Aorta (tissue), 5 donors: ENCODE measurements at regions not wholly inside any gene's neighbourhood (a gene's known extent, or its start where the extent isn't known, plus 50 kb on each side); places are given as distances from the start of the nearest gene placed in this dataset.
A peak's percentile ranks its signal among the peaks of the same experiment; 100 is the strongest.
"Not testable (repeated sequence)": the region's sequence is repeated elsewhere in the genome, so short reads cannot be mapped to it uniquely, and the experiment has no call there.

Experiments
- ATAC-seq: fragments of 200-7000 bp; cut with Tn5 transposase; one replicate; pipeline ENCODE4 v1.9.1; 2022; ENCODE audit warnings: moderate library complexity; ENCODE audit not compliant: low FRiP score
- DNase-seq, 2 donors: peaks; one replicate each; pipeline ENCODE4 v3.0.0-alpha.2; 2020
- H3K27ac ChIP-seq, 2 donors: one replicate each; pipeline ENCODE4 v1.5.1; 2013; ENCODE audit warnings: low read length in 2 of 2, mild to moderate bottlenecking in 2 of 2, moderate library complexity in 2 of 2, control low read depth in 1 of 2, inconsistent platforms in 1 of 2, low read depth in 1 of 2
- H3K27me3 ChIP-seq, 2 donors: one replicate each; pipeline ENCODE4 v1.6.1; 2013; ENCODE audit warnings: control low read depth in 1 of 2, low read length in 1 of 2, mild to moderate bottlenecking in 1 of 2, moderate library complexity in 1 of 2; ENCODE audit not compliant: insufficient read depth in 2 of 2, control insufficient read depth in 1 of 2
- H3K36me3 ChIP-seq, 2 donors: one replicate each; pipeline ENCODE4 v1.6.1; 2013; ENCODE audit warnings: control low read depth in 1 of 2, low read length in 1 of 2, mild to moderate bottlenecking in 1 of 2; ENCODE audit not compliant: insufficient read depth in 2 of 2, control insufficient read depth in 1 of 2
- H3K4me1 ChIP-seq, 2 donors: one replicate each; pipeline ENCODE4 v1.6.1; 2013; ENCODE audit warnings: low read length in 2 of 2, control low read depth in 1 of 2, mild to moderate bottlenecking in 1 of 2, moderate library complexity in 1 of 2; ENCODE audit not compliant: insufficient read depth in 2 of 2, control insufficient read depth in 1 of 2
- H3K4me3 ChIP-seq, 2 donors: one replicate each; pipeline ENCODE4 v1.5.1; 2013; ENCODE audit warnings: low read length in 2 of 2, control low read depth in 1 of 2, mild to moderate bottlenecking in 1 of 2
- H3K9me3 ChIP-seq: one replicate; pipeline ENCODE4 v1.6.1; 2013; ENCODE audit warnings: mild to moderate bottlenecking, low read length; ENCODE audit not compliant: control insufficient read depth
- WGBS, 2 donors: extraction: QIAGEN DNeasy Blood & Tissue Kit; methylation state at CpG; one replicate each; pipeline ENCODE4 v1.1.7; 2013; 5-methylcytosine and 5-hydroxymethylcytosine counted together
- intact Hi-C, 2 donors: fragments of 100-400 bp; cut with DNase I; formaldehyde crosslinking; loops; one replicate each; pipeline versions ENCODE4 v1.14.2 to v1.15.0; 2022
- donor health status: healthy with polysubstance abuse.
- donor health status: Bipolar disorder and iron deficiency.
- donor health status: DM: no; HTN: no; CAD: no.
- donor health status: DM: no; HTN: no; CAD: no.
- donor health status: DM: yes; HTN: yes; CAD: no.

GRCh38 chr15:22272286-22273160 lies 186.2 kb upstream of the GOLGA6L22 start:
- H3K4me3 ChIP-seq, H3K27me3 ChIP-seq, H3K36me3 ChIP-seq, H3K9me3 ChIP-seq, H3K27ac ChIP-seq, DNase-seq, ATAC-seq, intact Hi-C loops, H3K4me1 ChIP-seq: not testable (repeated sequence)
- WGBS, 2 donors, result 87 to 88% methylated on average over 24 to 29 of the region's 29 CpGs

GRCh38 chr15:22273185-22273584 lies 185.5 kb upstream of the GOLGA6L22 start:
- intact Hi-C loops, H3K4me3 ChIP-seq: not testable (repeated sequence)
- ATAC-seq, result peak; percentile 44

GRCh38 chr15:22274376-22274775 lies 184.3 kb upstream of the GOLGA6L22 start:
- H3K27me3 ChIP-seq, H3K4me3 ChIP-seq, H3K9me3 ChIP-seq, H3K36me3 ChIP-seq, H3K27ac ChIP-seq, DNase-seq, intact Hi-C loops, H3K4me1 ChIP-seq, ATAC-seq: not testable (repeated sequence)
- WGBS, 2 donors, result 60 to 66% methylated on average over 2 of the region's 2 CpGs

More at GRCh38 chr15:22273185-22273584, 185.5 kb upstream of the GOLGA6L22 start:
- H3K27ac ChIP-seq, H3K9me3 ChIP-seq, H3K36me3 ChIP-seq, H3K4me1 ChIP-seq, DNase-seq, H3K27me3 ChIP-seq: not testable (repeated sequence)
- 81% methylated on average over 12 of the region's 12 CpGs for WGBS, 2 donors

DNA sequence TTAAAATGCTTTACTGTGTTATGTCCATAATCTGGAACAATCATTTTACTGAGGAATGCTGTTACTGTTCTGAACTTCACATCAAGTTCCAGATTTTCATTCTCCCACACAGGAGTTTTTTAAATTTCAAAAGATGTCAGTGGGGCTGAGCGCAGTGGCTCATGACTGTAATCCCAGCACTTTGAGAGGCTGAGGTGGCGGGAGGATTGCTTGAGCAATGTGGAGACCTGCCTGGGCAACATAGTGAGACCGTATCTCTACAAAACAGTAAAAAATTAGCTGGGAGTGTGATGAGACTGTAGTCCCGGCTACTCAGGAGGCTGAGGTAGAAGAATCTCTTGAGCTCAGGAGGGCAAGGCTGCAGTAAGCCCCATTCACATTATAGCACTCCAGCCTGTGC lies 177.9 kb upstream of the GOLGA6L22 start:
- ATAC-seq, H3K36me3 ChIP-seq, H3K4me1 ChIP-seq, H3K27ac ChIP-seq, H3K9me3 ChIP-seq, DNase-seq, H3K4me3 ChIP-seq, H3K27me3 ChIP-seq, intact Hi-C loops: not testable (repeated sequence)
- WGBS, 2 donors, result 76% methylated on average over 4 of the region's 4 CpGs

DNA sequence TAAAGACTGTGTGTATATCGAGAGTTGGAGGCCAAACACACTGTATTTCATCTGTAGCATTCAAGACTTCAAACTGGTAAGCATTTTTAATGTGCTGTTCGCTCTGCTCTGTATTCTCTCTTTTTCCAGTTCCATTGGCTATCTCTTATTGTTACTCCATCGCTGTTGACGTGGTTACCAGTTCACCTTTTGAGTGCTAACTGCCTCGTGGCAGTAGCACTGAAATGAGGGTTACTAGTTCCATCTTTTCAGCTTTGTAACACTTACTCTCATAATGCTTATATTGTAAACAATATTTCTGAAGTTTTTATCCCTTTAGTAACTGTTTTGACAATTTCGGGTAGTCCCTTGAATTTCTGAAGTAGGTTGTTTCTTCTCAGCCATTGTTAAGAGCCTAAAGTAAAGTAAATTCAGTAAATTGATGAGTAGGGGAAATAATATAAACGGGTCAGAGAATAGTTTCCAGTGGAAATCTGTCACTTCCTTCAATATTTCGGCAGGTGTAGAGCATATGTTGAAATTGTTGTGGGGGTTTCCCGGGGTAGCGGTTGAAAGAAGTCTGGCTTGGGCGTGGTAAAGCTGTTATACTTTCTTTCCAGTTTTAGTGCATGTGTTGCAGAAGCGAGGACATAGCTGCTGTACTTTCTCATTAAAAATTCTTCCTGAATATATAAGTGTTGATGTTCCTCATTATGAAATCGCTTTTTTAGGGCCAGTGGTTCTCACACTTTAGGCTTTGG lies 175.7 kb upstream of the GOLGA6L22 start:
- intact Hi-C loops, result not testable (repeated sequence)
- 51 to 57% methylated on average over 13 of the region's 13 CpGs for WGBS, 2 donors

DNA sequence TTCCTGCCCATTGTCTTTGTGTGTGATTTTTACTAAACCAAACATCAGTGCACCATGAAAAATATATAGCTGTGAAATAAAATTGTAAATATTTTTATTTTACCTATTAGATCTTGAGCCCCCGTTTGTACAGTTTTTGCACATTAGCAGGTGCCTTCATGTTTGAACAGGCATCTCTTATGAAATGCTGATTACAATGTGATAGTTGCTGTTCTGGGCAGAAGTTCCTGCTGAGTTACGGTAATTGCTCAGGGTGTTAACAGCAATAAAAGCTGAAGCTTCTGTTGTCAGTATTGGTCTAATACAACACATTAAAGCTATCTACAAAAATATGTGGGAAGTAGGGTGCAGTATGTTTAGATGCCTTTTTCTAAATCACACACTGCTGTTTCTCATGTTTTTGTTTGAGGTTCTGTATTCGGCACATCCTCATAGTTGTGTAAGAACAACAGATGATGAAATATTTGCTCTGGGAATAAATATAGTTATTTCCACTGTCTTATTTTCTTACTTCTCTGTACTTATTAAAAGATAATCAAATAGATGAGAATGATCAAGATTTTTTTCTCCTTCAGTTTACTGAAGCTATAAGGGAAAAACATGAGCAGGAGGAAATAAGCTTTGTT lies 173.8 kb upstream of the GOLGA6L22 start:
- WGBS, 2 donors, result 76 to 78% methylated on average over 3 of the region's 3 CpGs
- H3K4me1 ChIP-seq, H3K27me3 ChIP-seq, H3K36me3 ChIP-seq, H3K4me3 ChIP-seq, DNase-seq, intact Hi-C loops, H3K27ac ChIP-seq, H3K9me3 ChIP-seq, ATAC-seq: not testable (repeated sequence)

More for the DNA sequence above, 175.7 kb upstream of the GOLGA6L22 start:
- H3K4me1 ChIP-seq, H3K36me3 ChIP-seq, H3K9me3 ChIP-seq, H3K4me3 ChIP-seq, ATAC-seq, H3K27me3 ChIP-seq, H3K27ac ChIP-seq, DNase-seq: not testable (repeated sequence)

- H3K27ac ChIP-seq, intact Hi-C loops, H3K4me1 ChIP-seq, H3K4me3 ChIP-seq, H3K9me3 ChIP-seq, DNase-seq, ATAC-seq, H3K36me3 ChIP-seq, H3K27me3 ChIP-seq: not testable (repeated sequence)
- WGBS, 2 donors, result 60 to 72% methylated on average over 4 of the region's 4 CpGs
Observed at GRCh38 chr15:22291054-22291453, 167.6 kb upstream of the GOLGA6L22 start.

GRCh38 chr15:22303112-22303511 lies 155.6 kb upstream of the GOLGA6L22 start:
- H3K27ac ChIP-seq, DNase-seq, H3K4me3 ChIP-seq, ATAC-seq, H3K4me1 ChIP-seq, H3K36me3 ChIP-seq, H3K27me3 ChIP-seq, intact Hi-C loops, H3K9me3 ChIP-seq: not testable (repeated sequence)
- no CpG with 5 or more reads among the region's 1 CpG for WGBS, 2 donors
